ENCODE measurements at regions not wholly inside any gene's neighbourhood (a gene's known extent, or its start where the extent isn't known, plus 50 kb on each side); places are given as distances from the start of the nearest gene placed in this dataset.

DNA sequence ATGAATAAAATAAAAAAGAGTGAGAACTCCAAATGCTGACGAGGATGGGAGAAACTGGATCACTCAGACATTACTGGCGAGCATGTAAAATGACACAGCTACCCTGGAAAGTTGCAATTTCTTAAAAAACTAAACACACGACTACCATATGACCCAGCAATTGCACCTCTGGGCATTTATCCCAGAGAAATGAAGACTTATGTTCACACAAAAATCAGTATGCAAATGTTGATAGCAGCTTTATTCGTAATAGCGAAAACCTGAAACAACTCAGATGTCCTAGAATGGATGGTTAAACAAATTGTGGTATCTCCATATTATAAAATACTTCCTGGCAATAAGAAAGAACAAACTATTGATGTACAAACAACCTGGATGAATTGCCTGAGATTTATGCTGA is 357.2 kb upstream of the ASIC2 start (continued):
- no peak for TF ChIP-seq EGR1 (IDR thresholded peaks at IDR 0.05; ENCODE audit: borderline replicate concordance in 1 of 2, low read depth in 2 of 2, low read length in 2 of 2)
- no peak for TF ChIP-seq BACH1 (IDR thresholded peaks at IDR 0.05; ENCODE audit: borderline replicate concordance)
- no peak for TF ChIP-seq YBX1 (IDR thresholded peaks at IDR 0.05)
- TF ChIP-seq, protein P1, sequence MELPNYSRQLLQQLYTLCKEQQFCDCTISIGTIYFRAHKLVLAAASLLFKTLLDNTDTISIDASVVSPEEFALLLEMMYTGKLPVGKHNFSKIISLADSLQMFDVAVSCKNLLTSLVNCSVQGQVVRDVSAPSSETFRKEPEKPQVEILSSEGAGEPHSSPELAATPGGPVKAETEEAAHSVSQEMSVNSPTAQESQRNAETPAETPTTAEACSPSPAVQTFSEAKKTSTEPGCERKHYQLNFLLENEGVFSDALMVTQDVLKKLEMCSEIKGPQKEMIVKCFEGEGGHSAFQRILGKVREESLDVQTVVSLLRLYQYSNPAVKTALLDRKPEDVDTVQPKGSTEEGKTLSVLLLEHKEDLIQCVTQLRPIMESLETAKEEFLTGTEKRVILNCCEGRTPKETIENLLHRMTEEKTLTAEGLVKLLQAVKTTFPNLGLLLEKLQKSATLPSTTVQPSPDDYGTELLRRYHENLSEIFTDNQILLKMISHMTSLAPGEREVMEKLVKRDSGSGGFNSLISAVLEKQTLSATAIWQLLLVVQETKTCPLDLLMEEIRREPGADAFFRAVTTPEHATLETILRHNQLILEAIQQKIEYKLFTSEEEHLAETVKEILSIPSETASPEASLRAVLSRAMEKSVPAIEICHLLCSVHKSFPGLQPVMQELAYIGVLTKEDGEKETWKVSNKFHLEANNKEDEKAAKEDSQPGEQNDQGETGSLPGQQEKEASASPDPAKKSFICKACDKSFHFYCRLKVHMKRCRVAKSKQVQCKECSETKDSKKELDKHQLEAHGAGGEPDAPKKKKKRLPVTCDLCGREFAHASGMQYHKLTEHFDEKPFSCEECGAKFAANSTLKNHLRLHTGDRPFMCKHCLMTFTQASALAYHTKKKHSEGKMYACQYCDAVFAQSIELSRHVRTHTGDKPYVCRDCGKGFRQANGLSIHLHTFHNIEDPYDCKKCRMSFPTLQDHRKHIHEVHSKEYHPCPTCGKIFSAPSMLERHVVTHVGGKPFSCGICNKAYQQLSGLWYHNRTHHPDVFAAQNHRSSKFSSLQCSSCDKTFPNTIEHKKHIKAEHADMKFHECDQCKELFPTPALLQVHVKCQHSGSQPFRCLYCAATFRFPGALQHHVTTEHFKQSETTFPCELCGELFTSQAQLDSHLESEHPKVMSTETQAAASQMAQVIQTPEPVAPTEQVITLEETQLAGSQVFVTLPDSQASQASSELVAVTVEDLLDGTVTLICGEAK (IDR thresholded peaks at IDR 0.05; ENCODE audit: borderline replicate concordance), result no peak

DNA sequence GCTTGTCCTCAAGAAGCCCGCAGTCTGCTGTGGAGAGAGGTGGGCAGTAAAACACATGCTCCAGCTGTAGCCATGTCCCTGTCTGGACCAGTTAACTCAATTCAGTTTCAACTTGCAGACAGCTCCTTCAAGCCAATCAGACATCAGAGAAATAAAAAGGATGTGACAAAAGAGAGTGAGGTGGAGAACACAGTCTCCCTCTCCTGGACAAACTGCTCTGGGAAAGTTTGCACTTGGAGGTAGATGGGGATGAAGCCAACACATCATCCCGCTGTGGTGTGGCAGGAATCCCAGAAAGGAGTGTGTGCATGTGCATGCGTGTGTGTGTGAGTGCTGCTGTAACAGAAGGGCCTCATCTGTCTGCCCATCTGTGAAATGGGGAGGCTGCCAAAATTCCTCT is 358.6 kb upstream of the ASIC2 start:
- 64% methylated on average over 3 of the region's 3 CpGs for WGBS (ENCODE audit: insufficient coverage, insufficient replicate concordance, low lambda C conversion rate, missing lambda C conversion rate)

More for the DNA sequence above, 358.6 kb upstream of the ASIC2 start:
- no peak for ATAC-seq
- SMC1A ChIA-PET (ENCODE audit: uncharacterized antibody, unreplicated experiment), result interaction anchor here (0.9 to 1.4 kb wide), 2 partner anchors 9 to 16 kb away, joined by 3 to 5 read pairs; no protein-coding TSS in a partner anchor
- Histone ChIP-seq H3K27ac (ENCODE audit: control insufficient read depth, insufficient read depth) (no peak overlapping the region), H4K20me1 (ENCODE audit: control insufficient read depth, insufficient read depth) (no peaks in the 10 kb centered on the region), H3K9ac (ENCODE audit: control insufficient read depth, insufficient read depth, low read length) (no peak overlapping the region), H3K4me2 (ENCODE audit: control insufficient read depth, insufficient read depth) (no peak overlapping the region), H3K9me3 (replicated peaks; ENCODE audit: control insufficient read depth, insufficient read depth, low read length) (no peaks in the 10 kb centered on the region), H3K36me3 (ENCODE audit: control insufficient read depth in 2 of 2, insufficient read depth in 2 of 2, low read length in 1 of 2) (no peaks in the 10 kb centered on the region), H2AFZ (ENCODE audit: control insufficient read depth, low read depth, low read length) (no peak overlapping the region), H3K4me3 (no peak overlapping the region), H3K4me1 (ENCODE audit: control insufficient read depth, insufficient read depth, low read length) (no peaks in the 10 kb centered on the region), H3K27me3 (replicated peaks in 1 of 2; ENCODE audit: control insufficient read depth in 2 of 2, insufficient read depth in 2 of 2, low read length in 1 of 2) (no peaks in the 10 kb centered on the region; a peak in 3 of 4 replicates), H3K79me2 (ENCODE audit: control insufficient read depth, insufficient read depth, low read length) (no peaks in the 10 kb centered on the region)
- RAD21 ChIA-PET (ENCODE audit: unreplicated experiment), result no interaction called here
- TF ChIP-seq MEF2B (IDR thresholded peaks at IDR 0.05; ENCODE audit: partially characterized antibody, poor library complexity, severe bottlenecking) (no peak), CBX5 (IDR thresholded peaks at IDR 0.05; ENCODE audit: low read depth) (no peak), NR2C1 (IDR thresholded peaks at IDR 0.05) (no peak), SPI1 (IDR thresholded peaks at IDR 0.05; ENCODE audit: borderline replicate concordance, insufficient read depth, low read depth, low read length) (no peak)
- FAIRE-seq, result no peak
- BruUV-seq (replicated peaks), result no TSS peak
- intact Hi-C loops (cut with micrococcal nuclease; ENCODE audit: unreplicated experiment), result no loop called here
- POLR2A ChIA-PET, result no interaction called here
- CTCF ChIA-PET, result interaction anchor here (0.7 to 1.9 kb wide), 5 partner anchors 9 to 289 kb away, joined by 3 to 8 read pairs (median 4); no protein-coding TSS in a partner anchor
- no peak for DNase-seq (ENCODE audit: low read depth, low spot score)
- in situ Hi-C loops (cut with MboI), result no loop called here

All from GM12878 (cell line).